Caco-2 (cell line): ENCODE measurements at regions not wholly inside any gene's neighbourhood (a gene's known extent, or its start where the extent isn't known, plus 50 kb on each side); places are given as distances from the start of the nearest gene placed in this dataset.

Experiments
- BruUV-seq: library from RNA; stranded (reverse); fragments of 400-500 nt; replicated peaks from 2 replicates; lab custom pipeline; 2021; lab: Mats Ljungman, UMichigan
- CTCF ChIA-PET: fragments of 300-600 bp; sonication (Branson Sonifier 250); formaldehyde crosslinking; loops from one replicate; lab custom pipeline; 2022; ENCODE audit warnings: antibody characterized with exemption; lab: Charles Lee
- POLR2A ChIA-PET: fragments of 300-600 bp; sonication (Branson Sonifier 250); formaldehyde crosslinking; loops from one replicate; lab custom pipeline; 2022; ENCODE audit warnings: antibody characterized with exemption; lab: Charles Lee
- DNase-seq, 2 experiments: peaks; one replicate each; pipeline versions ENCODE4 v3.0.0 to v3.0.0-alpha.2; 2020 to 2022
- H3K27me3 ChIP-seq: replicated peaks from 2 replicates; pipeline ENCODE4 v1.6.0; 2011; ENCODE audit warnings: low read length; ENCODE audit not compliant: control insufficient read depth, insufficient read depth
- H3K36me3 ChIP-seq: 2 replicates; pipeline ENCODE4 v1.5.1; 2011; ENCODE audit warnings: low read length; ENCODE audit not compliant: control insufficient read depth, insufficient read depth
- H3K4me1 ChIP-seq: fragments of 250-450 bp; sonication (Bioruptor Pico); 2 replicates; pipeline ENCODE4 v1.5.1; 2020; ENCODE audit warnings: mild to moderate bottlenecking
- H3K4me3 ChIP-seq: 2 replicates; pipeline ENCODE4 v1.5.1; 2011; ENCODE audit warnings: low read depth, mild to moderate bottlenecking, control low read depth, low read length
- H3K9me3 ChIP-seq: fragments of 250-450 bp; sonication (Bioruptor Pico); 2 replicates; pipeline ENCODE4 v1.5.1; 2020; ENCODE audit warnings: mild to moderate bottlenecking, moderate library complexity
- H3K27ac Mint-ChIP-seq: one replicate; pipeline ENCODE4 v1.8.0; 2022; ENCODE audit warnings: mixed read lengths; ENCODE audit not compliant: unreplicated experiment
- H3K27me3 Mint-ChIP-seq: one replicate; pipeline ENCODE4 v1.8.0; 2022; ENCODE audit warnings: mixed read lengths; ENCODE audit not compliant: insufficient read depth, unreplicated experiment
- H3K36me3 Mint-ChIP-seq: one replicate; pipeline ENCODE4 v1.8.0; 2022; ENCODE audit warnings: mild to moderate bottlenecking, mixed read lengths; ENCODE audit not compliant: insufficient read depth, unreplicated experiment
- H3K4me1 Mint-ChIP-seq: one replicate; pipeline ENCODE4 v1.8.0; 2022; ENCODE audit warnings: low read depth, mixed read lengths; ENCODE audit not compliant: unreplicated experiment
- H3K4me3 Mint-ChIP-seq: one replicate; pipeline ENCODE4 v1.8.0; 2022; ENCODE audit warnings: mild to moderate bottlenecking, moderate library complexity, mixed read lengths; ENCODE audit not compliant: unreplicated experiment
- H3K9me3 Mint-ChIP-seq: one replicate; pipeline ENCODE4 v1.8.0; 2022; ENCODE audit warnings: mixed read lengths; ENCODE audit not compliant: unreplicated experiment
- CTCF ChIP-seq, 2 experiments: fragments of 200-600 bp in 1 of 2; IDR thresholded peaks; 1 replicate in 1 of 2; 2 replicates in 1 of 2; pipeline versions ENCODE4 v1.5.1 to v1.8.0; 2011 to 2022; ENCODE audit warnings: antibody characterized with exemption in 1 of 2, control low read depth in 1 of 2, inconsistent platforms in 1 of 2, low read depth in 1 of 2, low read length in 1 of 2, mild to moderate bottlenecking in 1 of 2, moderate library complexity in 1 of 2; ENCODE audit not compliant: insufficient read depth in 1 of 2, severe bottlenecking in 1 of 2, unreplicated experiment in 1 of 2
- intact Hi-C: fragments of 100-400 bp; cut with micrococcal nuclease; formaldehyde crosslinking; loops from one replicate; pipeline ENCODE4 v1.10.0; 2022; ENCODE audit not compliant: unreplicated experiment

GRCh38 chr13:71137101-71137500 is 729.9 kb downstream of the DACH1 start:
- no peaks in the 10 kb centered on the region for H3K36me3 ChIP-seq
- no TSS peak for BruUV-seq
- DNase-seq: no peak
- H3K4me3 ChIP-seq: no peak overlapping the region
- Mint-ChIP-seq H3K27me3 (no peaks in the 10 kb centered on the region), H3K4me3 (no peak overlapping the region), H3K9me3 (no peaks in the 10 kb centered on the region), H3K27ac (no peak overlapping the region), H3K36me3 (no peaks in the 10 kb centered on the region), H3K4me1 (no peaks in the 10 kb centered on the region)
- H3K27me3 ChIP-seq: no peaks in the 10 kb centered on the region
- H3K4me1 ChIP-seq: no peaks in the 10 kb centered on the region
- ChIA-PET CTCF (no interaction called here), POLR2A (no interaction called here)
- H3K9me3 ChIP-seq: no peaks in the 10 kb centered on the region
- TF ChIP-seq CTCF (IDR thresholded peaks at IDR 0.05; ENCODE audit: insufficient read depth in 1 of 2, low read depth in 1 of 2, low read length in 1 of 2, severe bottlenecking in 1 of 2, unreplicated experiment in 1 of 2): no peak
- intact Hi-C loops: loop anchor here (5.0 kb wide), 1 partner anchor 340 kb away; no protein-coding TSS in a partner anchor

GRCh38 chr13:71124230-71124629 is 742.8 kb downstream of the DACH1 start:
- Mint-ChIP-seq H3K4me1 (peaks cover 18% of the 10 kb centered on the region), H3K27ac (no peak overlapping the region), H3K36me3 (peaks cover under 1% of the 10 kb centered on the region), H3K4me3 (no peak overlapping the region), H3K27me3 (no peaks in the 10 kb centered on the region), H3K9me3 (peaks cover 3% of the 10 kb centered on the region)
- Histone ChIP-seq H3K9me3 (no peaks in the 10 kb centered on the region), H3K4me1 (0 out of 2 replicates have a peak, but pooled peaks cover 5% of the 10 kb centered on the region), H3K36me3 (no peaks in the 10 kb centered on the region), H3K27me3 (no peaks in the 10 kb centered on the region), H3K4me3 (no peak overlapping the region)
- CTCF ChIA-PET: no interaction called here
- BruUV-seq: no TSS peak
- DNase-seq: no peak
- POLR2A ChIA-PET: no interaction called here
- no peak for TF ChIP-seq CTCF (IDR thresholded peaks at IDR 0.05; ENCODE audit: insufficient read depth in 1 of 2, low read depth in 1 of 2, low read length in 1 of 2, severe bottlenecking in 1 of 2, unreplicated experiment in 1 of 2)
- intact Hi-C loops: no loop called here

GRCh38 chr13:71118779-71119364 is 748.1 kb downstream of the DACH1 start:
- no peaks in the 10 kb centered on the region for H3K36me3 ChIP-seq
- Mint-ChIP-seq H3K4me3 (no peak overlapping the region), H3K27ac (no peak overlapping the region), H3K4me1 (peaks cover 14% of the 10 kb centered on the region), H3K9me3 (no peaks in the 10 kb centered on the region), H3K36me3 (no peaks in the 10 kb centered on the region), H3K27me3 (no peaks in the 10 kb centered on the region)
- BruUV-seq: no TSS peak
- ChIA-PET POLR2A (no interaction called here), CTCF (no interaction called here)
- TF ChIP-seq CTCF (IDR thresholded peaks at IDR 0.05; ENCODE audit: insufficient read depth in 1 of 2, low read depth in 1 of 2, low read length in 1 of 2, severe bottlenecking in 1 of 2, unreplicated experiment in 1 of 2): no peak
- H3K9me3 ChIP-seq: no peaks in the 10 kb centered on the region
- no peak for DNase-seq
- no peaks in the 10 kb centered on the region for H3K27me3 ChIP-seq
- 0 out of 2 replicates have a peak, but pooled peaks cover 8% of the 10 kb centered on the region for H3K4me1 ChIP-seq
- no peak overlapping the region for H3K4me3 ChIP-seq
- intact Hi-C loops: loop anchor here (5.0 kb wide), 1 partner anchor 157 kb away; no protein-coding TSS in a partner anchor
